ENCODE measurements at regions not wholly inside any gene's neighbourhood (a gene's known extent, or its start where the extent isn't known, plus 50 kb on each side); places are given as distances from the start of the nearest gene placed in this dataset.

DNA sequence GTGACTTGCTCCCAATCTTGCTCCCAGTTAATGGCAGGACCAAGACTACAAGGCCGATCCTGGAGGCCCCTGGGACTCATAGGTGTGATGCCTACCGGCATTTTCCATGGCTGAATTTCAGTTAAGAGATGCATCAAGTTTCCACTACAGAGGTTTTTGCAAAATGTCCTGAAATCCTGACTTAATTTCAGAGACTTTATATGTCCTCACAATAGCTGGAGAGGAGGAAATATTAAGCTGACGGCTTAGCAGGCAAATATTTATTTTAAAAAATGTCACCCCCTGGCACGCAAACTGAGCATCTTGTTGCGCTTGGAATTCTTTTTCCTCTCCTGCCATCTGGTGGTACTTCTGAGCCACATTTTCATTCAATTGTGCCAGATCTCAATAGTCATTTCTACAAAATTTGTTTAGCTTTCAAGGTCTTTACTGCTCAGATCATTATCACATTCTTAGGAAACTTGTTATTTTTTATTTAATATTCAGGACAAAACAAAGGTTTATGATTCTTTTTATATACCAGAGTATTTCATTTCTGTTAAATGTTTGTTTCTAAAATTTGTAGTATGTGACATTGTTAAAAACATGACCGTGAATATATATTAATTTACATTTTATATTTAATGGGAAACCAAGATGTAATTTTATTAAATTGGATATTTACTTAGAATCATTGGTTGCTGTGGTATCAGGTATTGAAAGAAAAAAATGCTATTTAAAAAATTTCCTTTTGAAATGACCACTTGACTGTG lies 189.2 kb upstream of the THRB start:
- intact Hi-C loops (cut with DNase I) = no loop called here
- H3K4me3 ChIP-seq = no peak overlapping the region
- H3K27ac ChIP-seq = peak overlapping the region in 1 of 4 donors; percentile 10
- WGBS, 2 donors = 19 to 23% methylated on average over 6 of the region's 6 CpGs
- TF ChIP-seq POLR2A (IDR thresholded peaks at IDR 0.05) = no peak
- TF ChIP-seq, protein P1, sequence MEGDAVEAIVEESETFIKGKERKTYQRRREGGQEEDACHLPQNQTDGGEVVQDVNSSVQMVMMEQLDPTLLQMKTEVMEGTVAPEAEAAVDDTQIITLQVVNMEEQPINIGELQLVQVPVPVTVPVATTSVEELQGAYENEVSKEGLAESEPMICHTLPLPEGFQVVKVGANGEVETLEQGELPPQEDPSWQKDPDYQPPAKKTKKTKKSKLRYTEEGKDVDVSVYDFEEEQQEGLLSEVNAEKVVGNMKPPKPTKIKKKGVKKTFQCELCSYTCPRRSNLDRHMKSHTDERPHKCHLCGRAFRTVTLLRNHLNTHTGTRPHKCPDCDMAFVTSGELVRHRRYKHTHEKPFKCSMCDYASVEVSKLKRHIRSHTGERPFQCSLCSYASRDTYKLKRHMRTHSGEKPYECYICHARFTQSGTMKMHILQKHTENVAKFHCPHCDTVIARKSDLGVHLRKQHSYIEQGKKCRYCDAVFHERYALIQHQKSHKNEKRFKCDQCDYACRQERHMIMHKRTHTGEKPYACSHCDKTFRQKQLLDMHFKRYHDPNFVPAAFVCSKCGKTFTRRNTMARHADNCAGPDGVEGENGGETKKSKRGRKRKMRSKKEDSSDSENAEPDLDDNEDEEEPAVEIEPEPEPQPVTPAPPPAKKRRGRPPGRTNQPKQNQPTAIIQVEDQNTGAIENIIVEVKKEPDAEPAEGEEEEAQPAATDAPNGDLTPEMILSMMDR (IDR thresholded peaks at IDR 0.05) = peak in 5 of 6 experiments; percentile 55 to 72 (median 68)
- H3K27me3 ChIP-seq = no peaks in the 10 kb centered on the region
- no peaks in the 10 kb centered on the region for H3K9me3 ChIP-seq
- no peak for DNase-seq
- peaks cover 0 to 17% (median 5%) of the 10 kb centered on the region in 3 donors for H3K4me1 ChIP-seq
- H3K36me3 ChIP-seq = no peaks in the 10 kb centered on the region

DNA sequence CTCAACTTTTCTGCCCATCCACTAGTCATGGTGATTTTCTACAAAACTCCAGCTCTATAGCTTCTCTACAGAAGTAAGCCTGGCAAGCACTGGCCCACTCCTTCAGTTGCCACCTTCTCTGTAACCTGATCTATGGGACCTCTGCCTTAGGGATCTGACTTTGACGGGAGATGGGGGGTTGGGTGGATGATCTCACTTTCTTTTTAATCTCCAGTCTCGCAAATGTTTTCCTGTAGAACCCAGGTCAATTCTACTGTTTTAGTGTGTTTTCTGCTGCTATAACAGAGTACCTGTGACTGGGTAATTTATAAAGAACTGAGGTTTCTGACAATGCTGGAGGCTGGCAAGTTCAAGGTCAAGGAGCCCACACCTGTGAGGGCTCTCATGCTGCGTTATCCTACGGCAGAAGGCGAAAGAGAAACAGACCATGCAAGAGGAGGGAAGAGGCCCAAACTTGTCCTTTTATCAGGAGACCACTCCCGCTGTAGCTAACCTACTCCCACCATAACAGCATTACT lies 189.9 kb upstream of the THRB start:
- WGBS, 2 donors = 82 to 85% methylated on average over 5 to 6 of the region's 6 CpGs
- no peak for TF ChIP-seq POLR2A (IDR thresholded peaks at IDR 0.05)
- TF ChIP-seq, protein P1 (IDR thresholded peaks at IDR 0.05) = no peak
- H3K9me3 ChIP-seq = no peaks in the 10 kb centered on the region

DNA sequence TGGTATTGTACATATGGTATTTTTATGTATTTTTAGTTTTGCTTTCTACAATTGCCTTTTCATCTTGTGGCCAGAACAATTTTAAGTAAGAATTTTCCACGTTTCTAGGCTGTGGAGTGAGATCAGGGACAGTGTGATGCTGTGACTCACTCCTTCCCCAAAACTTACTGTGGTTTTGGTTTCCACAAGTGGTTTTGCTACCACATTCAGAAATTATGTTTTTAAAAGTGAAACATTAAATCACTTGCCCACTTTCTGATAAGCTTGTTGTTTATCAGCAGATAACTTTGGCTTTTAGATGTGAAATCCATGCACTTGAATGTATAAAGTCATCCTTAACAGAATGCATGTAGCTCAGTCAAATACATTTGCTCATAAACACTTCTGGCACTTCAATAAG lies 192.2 kb upstream of the THRB start:
- 11 to 22% methylated on average over 1 of the region's 1 CpG for WGBS, 2 donors
- DNase-seq = no peak
- H3K4me3 ChIP-seq = no peak overlapping the region
- H3K36me3 ChIP-seq = no peaks in the 10 kb centered on the region
- H3K27ac ChIP-seq = no peak overlapping the region
- H3K4me1 ChIP-seq = peaks cover 0 to 16% (median 5%) of the 10 kb centered on the region in 3 donors
- TF ChIP-seq, protein P1 (IDR thresholded peaks at IDR 0.05) = no peak
- TF ChIP-seq POLR2A (IDR thresholded peaks at IDR 0.05) = no peak
- no peaks in the 10 kb centered on the region for H3K27me3 ChIP-seq
- intact Hi-C loops (cut with DNase I) = no loop called here
- no peaks in the 10 kb centered on the region for H3K9me3 ChIP-seq

More for the DNA sequence above, 189.9 kb upstream of the THRB start:
- intact Hi-C loops (cut with DNase I) = no loop called here
- H3K36me3 ChIP-seq = no peaks in the 10 kb centered on the region
- DNase-seq = no peak
- H3K4me3 ChIP-seq = no peak overlapping the region
- H3K27ac ChIP-seq = no peak overlapping the region
- peaks cover 0 to 17% (median 5%) of the 10 kb centered on the region in 3 donors for H3K4me1 ChIP-seq
- no peaks in the 10 kb centered on the region for H3K27me3 ChIP-seq

DNA sequence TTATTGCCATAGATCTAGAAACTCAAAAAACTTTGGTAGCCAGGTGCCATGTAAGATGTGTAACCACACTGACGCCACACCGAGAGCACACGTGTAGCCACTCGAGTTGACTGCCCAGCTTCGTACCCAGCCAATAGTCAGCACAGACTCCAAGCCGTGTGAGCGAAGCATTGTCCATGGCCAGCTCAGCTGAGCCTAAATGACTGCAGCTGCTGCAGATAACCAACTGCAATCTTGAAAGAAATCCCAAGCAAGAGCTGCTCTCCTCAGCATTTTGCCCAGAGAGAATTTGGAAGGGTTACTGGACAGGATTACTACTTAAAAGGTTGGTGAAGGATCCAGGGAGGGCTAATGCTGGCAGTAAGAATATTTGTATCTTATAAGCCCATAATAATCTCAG lies 193.0 kb upstream of the THRB start:
- Histone ChIP-seq H3K27me3 (no peaks in the 10 kb centered on the region), H3K27ac (no peak overlapping the region), H3K4me3 (no peak overlapping the region), H3K9me3 (no peaks in the 10 kb centered on the region), H3K4me1 (peaks cover 0 to 11% (median 5%) of the 10 kb centered on the region in 3 donors), H3K36me3 (no peaks in the 10 kb centered on the region)
- intact Hi-C loops (cut with DNase I) = no loop called here
- no peak for DNase-seq
- WGBS, 2 donors = 71 to 93% methylated on average over 3 to 7 of the region's 7 CpGs
- no peak for TF ChIP-seq POLR2A (IDR thresholded peaks at IDR 0.05)
- TF ChIP-seq, protein P1 (IDR thresholded peaks at IDR 0.05) = no peak

DNA sequence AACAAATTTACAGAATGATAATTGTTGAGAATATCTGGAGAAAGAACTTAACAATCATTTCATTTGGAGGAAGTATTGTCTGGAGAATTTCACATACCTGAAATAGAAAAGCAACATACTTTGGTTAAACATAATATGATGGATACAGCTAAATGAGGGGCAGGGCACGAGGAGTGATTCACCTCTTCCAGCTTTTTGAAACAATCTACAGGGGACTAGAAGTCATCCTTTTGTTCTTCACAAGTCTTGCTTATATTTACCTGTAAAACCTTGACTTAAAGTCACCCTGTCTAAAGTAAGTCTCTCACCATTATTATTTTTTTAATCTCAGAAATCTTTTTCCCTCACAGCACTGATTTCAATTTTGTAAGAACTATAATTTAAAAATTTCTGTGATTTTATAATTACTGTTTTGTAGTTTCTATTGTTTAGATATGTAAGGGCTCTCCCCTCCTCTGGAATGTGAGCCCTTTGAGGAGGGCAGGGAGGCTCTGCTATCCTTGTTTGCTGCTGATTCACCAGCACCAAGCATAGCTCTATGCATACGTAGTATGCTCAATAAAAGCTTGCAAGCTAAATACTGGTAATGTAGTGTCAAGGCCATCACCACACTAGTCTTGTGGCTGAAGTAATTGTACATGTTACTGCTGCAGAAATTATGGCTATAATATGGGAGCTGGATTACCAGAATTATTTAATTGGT lies 193.9 kb upstream of the THRB start:
- TF ChIP-seq POLR2A (IDR thresholded peaks at IDR 0.05) = no peak
- TF ChIP-seq, protein P1 (IDR thresholded peaks at IDR 0.05) = no peak
- no peak for DNase-seq
- Histone ChIP-seq H3K9me3 (no peaks in the 10 kb centered on the region), H3K4me1 (peaks cover 0 to 2% (median under 1%) of the 10 kb centered on the region in 3 donors), H3K27me3 (no peaks in the 10 kb centered on the region), H3K27ac (no peak overlapping the region), H3K36me3 (no peaks in the 10 kb centered on the region), H3K4me3 (no peak overlapping the region)
- WGBS, 2 donors = 56 to 57% methylated on average over 2 of the region's 2 CpGs
- intact Hi-C loops (cut with DNase I) = no loop called here
